ENCODE measurements at regions not wholly inside any gene's neighbourhood (a gene's known extent, or its start where the extent isn't known, plus 50 kb on each side); places are given as distances from the start of the nearest gene placed in this dataset.

GRCh38 chr15:45747426-45747825, 112.6 kb downstream of the SQOR start:
- TF ChIP-seq CTCF (conservative IDR thresholded peaks at IDR 0.05; ENCODE audit: low read length) = no peak
- TF ChIP-seq EZH2phosphoT487 (IDR thresholded peaks at IDR 0.05; ENCODE audit: borderline replicate concordance, low read depth, low read length) = no peak

All from OCI-LY7 (cell line).